ENCODE measurements at regions not wholly inside any gene's neighbourhood (a gene's known extent, or its start where the extent isn't known, plus 50 kb on each side); places are given as distances from the start of the nearest gene placed in this dataset.

DNA sequence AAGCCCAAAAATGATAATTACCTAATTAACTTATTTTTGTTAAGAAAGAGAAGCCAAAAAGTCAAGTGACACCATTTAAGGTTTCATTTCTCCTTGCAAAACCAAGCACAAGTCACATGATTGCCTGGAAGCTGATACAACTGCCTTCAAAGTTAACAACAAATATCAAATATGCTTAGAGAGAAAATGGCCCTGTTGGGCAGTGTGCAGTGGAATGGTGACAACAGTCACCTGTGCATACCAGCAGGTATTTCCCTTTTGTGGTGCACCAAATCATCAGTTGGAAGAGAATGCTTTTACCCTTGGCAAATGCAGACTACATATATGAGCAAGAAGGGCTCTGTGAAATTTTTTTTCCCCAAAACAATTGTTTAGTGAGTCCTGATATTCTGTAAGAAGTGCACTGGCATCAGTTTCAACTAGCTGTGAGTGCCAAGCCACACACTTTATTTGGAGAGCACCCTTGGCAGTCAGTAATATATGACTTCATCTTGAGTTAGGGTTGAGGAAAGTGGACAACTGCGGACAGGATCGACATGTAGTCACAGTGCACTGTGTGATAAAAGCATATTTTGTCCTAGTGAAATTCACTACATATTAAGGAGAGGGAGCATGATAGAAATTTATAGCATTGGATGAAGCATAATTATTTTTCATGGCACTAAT, 74.9 kb upstream of the DOCK10 start:
- 46% methylated on average over 2 of the region's 2 CpGs for WGBS
- no peaks in the 10 kb centered on the region for H3K27me3 ChIP-seq
- TF ChIP-seq POLR2A (IDR thresholded peaks at IDR 0.05) (no peak), EP300 (IDR thresholded peaks at IDR 0.05) (no peak), POLR2AphosphoS5 (IDR thresholded peaks at IDR 0.05) (no peak)
- TF ChIP-seq, protein P1, sequence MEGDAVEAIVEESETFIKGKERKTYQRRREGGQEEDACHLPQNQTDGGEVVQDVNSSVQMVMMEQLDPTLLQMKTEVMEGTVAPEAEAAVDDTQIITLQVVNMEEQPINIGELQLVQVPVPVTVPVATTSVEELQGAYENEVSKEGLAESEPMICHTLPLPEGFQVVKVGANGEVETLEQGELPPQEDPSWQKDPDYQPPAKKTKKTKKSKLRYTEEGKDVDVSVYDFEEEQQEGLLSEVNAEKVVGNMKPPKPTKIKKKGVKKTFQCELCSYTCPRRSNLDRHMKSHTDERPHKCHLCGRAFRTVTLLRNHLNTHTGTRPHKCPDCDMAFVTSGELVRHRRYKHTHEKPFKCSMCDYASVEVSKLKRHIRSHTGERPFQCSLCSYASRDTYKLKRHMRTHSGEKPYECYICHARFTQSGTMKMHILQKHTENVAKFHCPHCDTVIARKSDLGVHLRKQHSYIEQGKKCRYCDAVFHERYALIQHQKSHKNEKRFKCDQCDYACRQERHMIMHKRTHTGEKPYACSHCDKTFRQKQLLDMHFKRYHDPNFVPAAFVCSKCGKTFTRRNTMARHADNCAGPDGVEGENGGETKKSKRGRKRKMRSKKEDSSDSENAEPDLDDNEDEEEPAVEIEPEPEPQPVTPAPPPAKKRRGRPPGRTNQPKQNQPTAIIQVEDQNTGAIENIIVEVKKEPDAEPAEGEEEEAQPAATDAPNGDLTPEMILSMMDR (IDR thresholded peaks at IDR 0.05) = no peak
- no peak overlapping the region for H3K4me3 ChIP-seq
- H3K27ac ChIP-seq = no peak overlapping the region
- DNase-seq (ENCODE audit: low spot score in 2 of 2) = no peak
- H3K4me1 ChIP-seq = no peaks in the 10 kb centered on the region
- no peaks in the 10 kb centered on the region for H3K9me3 ChIP-seq
- H3K36me3 ChIP-seq = no peaks in the 10 kb centered on the region

DNA sequence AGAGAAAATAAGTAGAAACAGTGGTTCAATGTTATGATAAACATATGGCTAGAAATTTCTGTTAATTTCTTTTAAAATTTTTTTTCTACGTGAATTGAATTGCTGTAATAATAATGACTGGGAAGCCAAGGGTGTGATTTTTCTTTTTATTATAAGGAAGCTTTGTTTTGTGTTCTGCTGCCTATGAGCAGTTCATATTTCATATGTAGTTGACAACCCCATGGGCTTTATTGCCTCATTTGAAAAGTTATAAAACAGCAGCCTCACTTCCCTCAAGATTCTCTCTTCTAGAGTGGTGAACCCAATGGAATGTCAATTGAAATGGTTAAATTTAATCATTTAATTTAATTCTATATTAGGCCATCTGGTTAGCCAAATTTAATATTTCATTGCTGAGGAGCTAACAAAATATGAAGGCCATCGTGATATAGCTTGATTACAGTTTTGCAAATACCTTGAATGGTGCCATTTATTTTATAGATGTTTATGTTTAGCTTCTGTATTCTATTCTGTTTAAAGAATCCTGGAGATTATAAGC, 72.6 kb upstream of the DOCK10 start:
- no peak overlapping the region for H3K4me3 ChIP-seq
- 83% methylated on average over 2 of the region's 2 CpGs for WGBS

DNA sequence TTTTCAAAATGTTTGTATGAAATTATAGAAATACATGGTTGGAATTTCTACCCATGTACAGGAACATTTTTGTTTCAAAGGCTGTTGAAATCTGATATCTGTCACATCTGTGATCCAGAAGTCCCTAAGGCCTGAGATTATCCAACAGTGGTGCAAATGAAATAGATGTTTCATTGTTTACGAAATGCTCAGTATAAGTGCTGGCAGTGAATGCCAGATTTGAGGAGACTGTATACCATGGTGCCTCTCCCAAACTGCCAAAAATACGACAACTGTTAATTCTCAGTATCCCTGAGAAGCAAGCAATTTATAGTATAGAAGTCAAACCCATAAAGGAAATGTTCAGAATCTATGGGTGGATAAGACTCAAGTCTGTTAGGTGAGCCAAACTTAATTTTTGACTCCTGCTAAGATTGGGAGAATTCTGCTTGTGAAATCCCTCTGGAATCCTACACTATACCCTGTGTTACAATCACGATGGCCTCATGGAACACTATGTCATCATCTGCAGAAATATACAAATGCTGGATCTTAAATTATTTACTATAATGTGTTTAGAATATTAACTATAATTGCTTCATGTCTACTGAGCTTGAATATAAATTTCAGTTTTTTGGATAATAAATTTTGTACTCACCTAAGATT, 71.2 kb upstream of the DOCK10 start:
- Histone ChIP-seq H3K27me3 (no peaks in the 10 kb centered on the region), H3K4me3 (no peak overlapping the region), H3K36me3 (no peaks in the 10 kb centered on the region), H3K27ac (no peak overlapping the region), H3K4me1 (no peaks in the 10 kb centered on the region), H3K9me3 (no peaks in the 10 kb centered on the region)
- DNase-seq (ENCODE audit: low spot score in 2 of 2) = no peak
- TF ChIP-seq, protein P1 (IDR thresholded peaks at IDR 0.05) = no peak
- no peak for TF ChIP-seq EP300 (IDR thresholded peaks at IDR 0.05)
- TF ChIP-seq POLR2AphosphoS5 (IDR thresholded peaks at IDR 0.05) = no peak
- TF ChIP-seq POLR2A (IDR thresholded peaks at IDR 0.05) = no peak
- 63% methylated on average over 3 of the region's 3 CpGs for WGBS

More for the DNA sequence above, 72.6 kb upstream of the DOCK10 start:
- no peaks in the 10 kb centered on the region for H3K27me3 ChIP-seq
- no peaks in the 10 kb centered on the region for H3K9me3 ChIP-seq
- TF ChIP-seq POLR2AphosphoS5 (IDR thresholded peaks at IDR 0.05) = no peak
- TF ChIP-seq, protein P1 (IDR thresholded peaks at IDR 0.05) = no peak
- no peak for TF ChIP-seq EP300 (IDR thresholded peaks at IDR 0.05)
- no peak for TF ChIP-seq POLR2A (IDR thresholded peaks at IDR 0.05)
- H3K36me3 ChIP-seq = no peaks in the 10 kb centered on the region
- DNase-seq (ENCODE audit: low spot score in 2 of 2) = no peak
- H3K4me1 ChIP-seq = no peaks in the 10 kb centered on the region
- H3K27ac ChIP-seq = no peak overlapping the region

DNA sequence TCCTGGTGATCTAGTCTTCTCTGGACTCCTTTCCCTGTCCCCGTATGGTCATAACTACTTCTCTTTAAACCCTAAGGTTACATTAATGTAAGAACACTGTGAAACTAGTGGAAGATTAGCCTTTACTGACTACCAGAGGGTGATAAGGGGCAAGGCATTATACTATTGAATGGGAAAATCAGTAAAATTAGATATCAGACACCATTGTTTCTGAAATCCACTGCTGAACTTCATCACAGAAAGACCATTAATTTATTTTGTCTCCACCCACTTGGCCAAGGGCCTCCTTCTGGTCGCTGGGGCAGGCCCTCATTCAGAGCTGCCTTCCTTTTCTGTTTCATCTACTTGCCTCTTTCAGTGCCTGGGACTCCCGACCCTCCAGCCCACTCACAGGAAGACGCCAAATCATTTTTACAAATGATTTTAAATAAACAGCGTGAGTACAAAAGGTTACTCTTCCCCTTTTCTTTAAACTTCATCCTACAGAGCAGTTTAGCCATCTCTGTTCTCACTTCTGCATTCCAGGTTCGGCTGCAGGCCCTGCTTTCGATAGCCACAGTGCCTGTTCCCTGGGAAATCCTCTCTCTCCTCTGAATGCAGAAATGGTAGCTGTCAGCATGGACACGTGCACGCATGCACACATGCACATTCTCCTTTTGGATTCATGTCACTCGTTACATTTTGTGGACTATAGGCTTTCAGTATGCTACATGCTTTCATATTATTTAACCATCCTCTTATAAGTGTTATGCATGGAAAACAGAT, 70.3 kb upstream of the DOCK10 start:
- TF ChIP-seq POLR2A (IDR thresholded peaks at IDR 0.05) (no peak), POLR2AphosphoS5 (IDR thresholded peaks at IDR 0.05) (no peak), EP300 (IDR thresholded peaks at IDR 0.05) (no peak)
- TF ChIP-seq, protein P1 (IDR thresholded peaks at IDR 0.05) = no peak
- H3K9me3 ChIP-seq = no peaks in the 10 kb centered on the region
- 86% methylated on average over 10 of the region's 10 CpGs for WGBS
- no peak overlapping the region for H3K27ac ChIP-seq
- no peak for DNase-seq (ENCODE audit: low spot score in 2 of 2)
- H3K27me3 ChIP-seq = no peaks in the 10 kb centered on the region
- H3K36me3 ChIP-seq = no peaks in the 10 kb centered on the region
- H3K4me3 ChIP-seq = no peak overlapping the region
- no peaks in the 10 kb centered on the region for H3K4me1 ChIP-seq

DNA sequence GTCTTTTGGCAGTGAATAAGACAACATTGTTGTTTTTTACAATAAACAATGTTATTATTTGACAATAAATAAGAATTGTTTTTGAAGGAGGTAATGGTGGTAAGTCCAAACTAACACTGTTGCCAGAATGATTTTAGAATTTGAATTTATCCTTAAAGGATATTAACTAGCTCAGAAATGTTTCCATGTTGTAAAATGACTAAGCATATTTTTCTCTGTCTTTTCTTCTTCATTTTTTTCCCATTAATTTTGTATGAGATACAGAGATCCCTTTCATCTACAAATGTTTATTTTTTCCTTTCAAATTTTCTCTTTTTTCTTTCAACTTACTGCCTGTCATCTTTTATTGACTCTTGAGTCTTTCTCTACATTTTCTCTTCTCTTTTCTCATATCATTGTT, 66.5 kb upstream of the DOCK10 start:
- TF ChIP-seq EP300 (IDR thresholded peaks at IDR 0.05) (no peak), POLR2A (IDR thresholded peaks at IDR 0.05) (no peak), POLR2AphosphoS5 (IDR thresholded peaks at IDR 0.05) (no peak)
- TF ChIP-seq, protein P1 (IDR thresholded peaks at IDR 0.05) = no peak
- Histone ChIP-seq H3K4me1 (no peaks in the 10 kb centered on the region), H3K4me3 (no peak overlapping the region), H3K36me3 (no peaks in the 10 kb centered on the region), H3K27me3 (no peaks in the 10 kb centered on the region), H3K9me3 (no peaks in the 10 kb centered on the region), H3K27ac (no peak overlapping the region)
- DNase-seq (ENCODE audit: low spot score in 2 of 2) = no peak

Data from suprapubic skin (tissue), 4 donors.